Peyer's patch (tissue), 4 donors: ENCODE measurements at regions not wholly inside any gene's neighbourhood (a gene's known extent, or its start where the extent isn't known, plus 50 kb on each side); places are given as distances from the start of the nearest gene placed in this dataset.

ENCODE experiments used
- DNase-seq, 3 donors: peaks; one replicate each; pipeline ENCODE4 v3.0.0-alpha.2; 2017 to 2019
- H3K27ac ChIP-seq, 4 donors: fragments of 200-600 bp; sonication (generic); one replicate each; pipeline ENCODE4 v1.5.1; 2016 to 2019
- H3K27me3 ChIP-seq, 2 donors: fragments of 200-600 bp; sonication (generic); one replicate each; pipeline ENCODE4 v1.5.1; 2019
- H3K36me3 ChIP-seq, 3 donors: fragments of 200-600 bp; sonication (generic); one replicate each; pipeline ENCODE4 v1.5.1; 2016 to 2019
- H3K4me1 ChIP-seq, 4 donors: fragments of 200-600 bp; sonication (generic); one replicate each; pipeline ENCODE4 v1.5.1; 2016 to 2019
- H3K4me3 ChIP-seq, 4 donors: fragments of 200-600 bp; sonication (generic); 1 replicate in 3 of 4; 2 replicates in 1 of 4; pipeline ENCODE4 v1.5.1; 2016 to 2019; ENCODE audit warnings: mild to moderate bottlenecking in 1 of 4
- H3K9me3 ChIP-seq, 4 donors: fragments of 200-600 bp; sonication (generic); one replicate each; pipeline ENCODE4 v1.5.1; 2016 to 2019; ENCODE audit warnings: mild to moderate bottlenecking in 1 of 4
- CTCF ChIP-seq, 6 experiments: fragments of 450-650 bp in 4 of 6; fragments of 200-600 bp in 2 of 6; sonication (generic) in 1 of 6; IDR thresholded peaks; one replicate each; pipeline ENCODE4 v1.5.1; 2017 to 2019; ENCODE audit warnings: antibody characterized with exemption in 6 of 6, mild to moderate bottlenecking in 3 of 6, moderate library complexity in 1 of 6
- POLR2A ChIP-seq, 2 donors: fragments of 450-650 bp; IDR thresholded peaks; one replicate each; pipeline ENCODE4 v1.5.1; 2017; ENCODE audit warnings: antibody characterized with exemption in 2 of 2, mild to moderate bottlenecking in 2 of 2, moderate library complexity in 2 of 2

- no peaks in the 10 kb centered on the region for H3K4me1 ChIP-seq
- H3K36me3 ChIP-seq = no peaks in the 10 kb centered on the region
- no peak overlapping the region for H3K4me3 ChIP-seq
- no peak overlapping the region for H3K27ac ChIP-seq
- no peaks in the 10 kb centered on the region for H3K9me3 ChIP-seq
- DNase-seq = no peak
- no peaks in the 10 kb centered on the region for H3K27me3 ChIP-seq
- TF ChIP-seq CTCF (IDR thresholded peaks at IDR 0.05) = no peak
- TF ChIP-seq POLR2A (IDR thresholded peaks at IDR 0.05) = no peak
Observed at GRCh38 chr4:173669460-173670179, 139.6 kb upstream of the HAND2 start.

GRCh38 chr4:173661001-173661400 is 131.0 kb upstream of the HAND2 start:
- TF ChIP-seq CTCF (IDR thresholded peaks at IDR 0.05) (no peak), POLR2A (IDR thresholded peaks at IDR 0.05) (no peak)

GRCh38 chr4:173656898-173657297 is 126.9 kb upstream of the HAND2 start:
- no peaks in the 10 kb centered on the region for H3K9me3 ChIP-seq
- no peaks in the 10 kb centered on the region for H3K36me3 ChIP-seq
- no peaks in the 10 kb centered on the region for H3K4me1 ChIP-seq
- no peak overlapping the region for H3K27ac ChIP-seq
- H3K4me3 ChIP-seq = no peak overlapping the region
- no peak for TF ChIP-seq POLR2A (IDR thresholded peaks at IDR 0.05)
- TF ChIP-seq CTCF (IDR thresholded peaks at IDR 0.05) = no peak
- no peaks in the 10 kb centered on the region for H3K27me3 ChIP-seq
- no peak for DNase-seq

More at GRCh38 chr4:173661001-173661400, 131.0 kb upstream of the HAND2 start:
- Histone ChIP-seq H3K9me3 (no peaks in the 10 kb centered on the region), H3K36me3 (no peaks in the 10 kb centered on the region), H3K27me3 (no peaks in the 10 kb centered on the region), H3K4me3 (no peak overlapping the region), H3K27ac (no peak overlapping the region), H3K4me1 (no peaks in the 10 kb centered on the region)
- DNase-seq = no peak

GRCh38 chr4:173652283-173652931 is 122.4 kb upstream of the HAND2 start:
- no peak for DNase-seq
- Histone ChIP-seq H3K4me3 (no peak overlapping the region), H3K27ac (no peak overlapping the region), H3K4me1 (no peaks in the 10 kb centered on the region), H3K36me3 (no peaks in the 10 kb centered on the region), H3K27me3 (no peaks in the 10 kb centered on the region), H3K9me3 (no peaks in the 10 kb centered on the region)
- TF ChIP-seq CTCF (IDR thresholded peaks at IDR 0.05) (no peak), POLR2A (IDR thresholded peaks at IDR 0.05) (no peak)

- Histone ChIP-seq H3K4me3 (no peak overlapping the region), H3K9me3 (no peaks in the 10 kb centered on the region), H3K4me1 (no peaks in the 10 kb centered on the region), H3K36me3 (no peaks in the 10 kb centered on the region), H3K27ac (no peak overlapping the region), H3K27me3 (no peaks in the 10 kb centered on the region)
- no peak for DNase-seq
- TF ChIP-seq CTCF (IDR thresholded peaks at IDR 0.05) (no peak), POLR2A (IDR thresholded peaks at IDR 0.05) (no peak)
Observed at GRCh38 chr4:173651651-173652282, 121.7 kb upstream of the HAND2 start.
